Body of pancreas (tissue), 4 donors: ENCODE measurements at regions not wholly inside any gene's neighbourhood (a gene's known extent, or its start where the extent isn't known, plus 50 kb on each side); places are given as distances from the start of the nearest gene placed in this dataset.

Experiments
- POLR2A ChIP-seq, 3 donors: fragments of 450-650 bp; IDR thresholded peaks; one replicate each; pipeline ENCODE4 v1.6.1; 2016; ENCODE audit warnings: antibody characterized with exemption in 3 of 3, mild to moderate bottlenecking in 2 of 3
- TF ChIP-seq, protein P1 (sequence below), 7 experiments: fragments of 450-650 bp in 4 of 7; fragments of 200-600 bp in 3 of 7; sonication (generic) in 3 of 7; IDR thresholded peaks; one replicate each; pipeline ENCODE4 v1.5.1; 2016 to 2019; ENCODE audit warnings: antibody characterized with exemption in 7 of 7

- TF ChIP-seq, protein P1, sequence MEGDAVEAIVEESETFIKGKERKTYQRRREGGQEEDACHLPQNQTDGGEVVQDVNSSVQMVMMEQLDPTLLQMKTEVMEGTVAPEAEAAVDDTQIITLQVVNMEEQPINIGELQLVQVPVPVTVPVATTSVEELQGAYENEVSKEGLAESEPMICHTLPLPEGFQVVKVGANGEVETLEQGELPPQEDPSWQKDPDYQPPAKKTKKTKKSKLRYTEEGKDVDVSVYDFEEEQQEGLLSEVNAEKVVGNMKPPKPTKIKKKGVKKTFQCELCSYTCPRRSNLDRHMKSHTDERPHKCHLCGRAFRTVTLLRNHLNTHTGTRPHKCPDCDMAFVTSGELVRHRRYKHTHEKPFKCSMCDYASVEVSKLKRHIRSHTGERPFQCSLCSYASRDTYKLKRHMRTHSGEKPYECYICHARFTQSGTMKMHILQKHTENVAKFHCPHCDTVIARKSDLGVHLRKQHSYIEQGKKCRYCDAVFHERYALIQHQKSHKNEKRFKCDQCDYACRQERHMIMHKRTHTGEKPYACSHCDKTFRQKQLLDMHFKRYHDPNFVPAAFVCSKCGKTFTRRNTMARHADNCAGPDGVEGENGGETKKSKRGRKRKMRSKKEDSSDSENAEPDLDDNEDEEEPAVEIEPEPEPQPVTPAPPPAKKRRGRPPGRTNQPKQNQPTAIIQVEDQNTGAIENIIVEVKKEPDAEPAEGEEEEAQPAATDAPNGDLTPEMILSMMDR (IDR thresholded peaks at IDR 0.05) = no peak
- no peak for TF ChIP-seq POLR2A (IDR thresholded peaks at IDR 0.05)
Observed at GRCh38 chr12:14315501-14315900, 50.0 kb upstream of the ATF7IP start.
